SU-DHL-6 (cell line): ENCODE measurements at regions not wholly inside any gene's neighbourhood (a gene's known extent, or its start where the extent isn't known, plus 50 kb on each side); places are given as distances from the start of the nearest gene placed in this dataset.

Experiments used
- H2AFZ ChIP-seq: fragments of 200-600 bp; sonication (generic); 2 replicates; pipeline ENCODE4 v1.6.1; 2014; ENCODE audit warnings: low read depth, mild to moderate bottlenecking, moderate library complexity, mixed read lengths, antibody characterized with exemption, low read length; ENCODE audit not compliant: severe bottlenecking
- H3F3A ChIP-seq: fragments of 200-600 bp; shearing (Covaris generic); 2 replicates; pipeline ENCODE4 v1.6.0; 2016; ENCODE audit warnings: antibody characterized with exemption, mild to moderate bottlenecking; ENCODE audit not compliant: insufficient read depth
- H3K27ac ChIP-seq: fragments of 200-600 bp; sonication (generic); 2 replicates; pipeline ENCODE4 v1.5.1; 2016; ENCODE audit warnings: low read depth, mild to moderate bottlenecking, low read length, moderate library complexity, mixed read lengths
- H3K27me3 ChIP-seq: fragments of 200-600 bp; sonication (generic), shearing (Covaris generic); 2 replicates; pipeline ENCODE4 v1.6.0; 2014; ENCODE audit warnings: mild to moderate bottlenecking, low read length
- H3K36me3 ChIP-seq: fragments of 200-600 bp; sonication (generic); 2 replicates; pipeline ENCODE4 v1.6.1; 2014; ENCODE audit warnings: mild to moderate bottlenecking, low read length, mixed read lengths
- H3K4me2 ChIP-seq: fragments of 300-600, 200-600 bp; shearing (Covaris generic), sonication (generic); 2 replicates; pipeline ENCODE4 v1.6.0; 2014; ENCODE audit warnings: low read length, low read depth, mild to moderate bottlenecking; ENCODE audit not compliant: poor library complexity, severe bottlenecking
- H3K4me3 ChIP-seq: fragments of 200-600 bp; sonication (generic); 2 replicates; pipeline ENCODE4 v1.5.1; 2014; ENCODE audit warnings: antibody characterized with exemption, low read length, mild to moderate bottlenecking, mixed read lengths; ENCODE audit not compliant: insufficient read depth, poor library complexity, severe bottlenecking
- H3K79me2 ChIP-seq: fragments of 200-600 bp; sonication (generic); 2 replicates; pipeline ENCODE4 v1.6.1; 2014; ENCODE audit warnings: mild to moderate bottlenecking, low read length, moderate library complexity; ENCODE audit not compliant: insufficient read depth
- H3K9ac ChIP-seq: fragments of 200-600 bp; sonication (generic); 2 replicates; pipeline ENCODE4 v1.7.0; 2014; ENCODE audit warnings: mild to moderate bottlenecking, low read length
- H3K9me2 ChIP-seq: fragments of 200-600 bp; sonication (generic); replicated peaks from 2 replicates; pipeline ENCODE4 v1.6.1; 2014; ENCODE audit warnings: low read length; ENCODE audit not compliant: insufficient read depth
- H3K9me3 ChIP-seq: fragments of 200-600 bp; sonication (generic); 2 replicates; pipeline ENCODE4 v1.6.1; 2014; ENCODE audit warnings: low read length, mixed read lengths; ENCODE audit not compliant: insufficient read depth
- H4K20me1 ChIP-seq: fragments of 200-600 bp; sonication (generic); 2 replicates; pipeline ENCODE4 v1.6.1; 2014; ENCODE audit warnings: low read depth, mild to moderate bottlenecking, antibody characterized with exemption, low read length, moderate library complexity, mixed read lengths
- CTCF ChIP-seq: fragments of 200-600 bp; sonication (generic); IDR thresholded peaks from one replicate; pipeline ENCODE4 v1.5.1; 2017; ENCODE audit warnings: antibody characterized with exemption, mild to moderate bottlenecking, low read length, moderate library complexity; ENCODE audit not compliant: insufficient read depth, poor library complexity, severe bottlenecking
- EZH2phosphoT487 ChIP-seq: fragments of 200-600 bp; sonication (generic), shearing (Covaris generic); conservative IDR thresholded peaks from 2 replicates; pipeline ENCODE4 v1.6.1; 2018; ENCODE audit warnings: mild to moderate bottlenecking, antibody characterized with exemption, low read length, moderate library complexity, mixed read lengths

GRCh38 chr5:88653471-88653870 is 229.5 kb downstream of the MEF2C start:
- no peaks in the 10 kb centered on the region for H3K36me3 ChIP-seq
- no peak overlapping the region for H3K4me2 ChIP-seq
- no peak overlapping the region for H3K9ac ChIP-seq
- no peaks in the 10 kb centered on the region for H3K79me2 ChIP-seq
- no peak overlapping the region for H3K4me3 ChIP-seq
- H3K27ac ChIP-seq = no peak overlapping the region
- H3K9me2 ChIP-seq = no peaks in the 10 kb centered on the region
- no peak overlapping the region for H2AFZ ChIP-seq
- TF ChIP-seq EZH2phosphoT487 = no peak
- no peak for TF ChIP-seq CTCF
- H3K9me3 ChIP-seq = no peaks in the 10 kb centered on the region
- H4K20me1 ChIP-seq = no peaks in the 10 kb centered on the region
- H3K27me3 ChIP-seq = no peaks in the 10 kb centered on the region
- H3F3A ChIP-seq = 0 out of 2 replicates have a peak, but pooled peaks cover 3% of the 10 kb centered on the region

GRCh38 chr5:88647901-88648300 is 235.1 kb downstream of the MEF2C start:
- no peak overlapping the region for H3K9ac ChIP-seq
- H3K9me2 ChIP-seq = no peaks in the 10 kb centered on the region
- no peaks in the 10 kb centered on the region for H3K27me3 ChIP-seq
- H2AFZ ChIP-seq = no peak overlapping the region
- no peaks in the 10 kb centered on the region for H3K9me3 ChIP-seq
- no peaks in the 10 kb centered on the region for H3K36me3 ChIP-seq
- H3K4me3 ChIP-seq = no peak overlapping the region
- TF ChIP-seq CTCF (no peak), EZH2phosphoT487 (no peak)
- no peak overlapping the region for H3K27ac ChIP-seq
- H3K4me2 ChIP-seq = no peak overlapping the region
- H3F3A ChIP-seq = no peaks in the 10 kb centered on the region
- no peaks in the 10 kb centered on the region for H3K79me2 ChIP-seq
- H4K20me1 ChIP-seq = 0 out of 2 replicates have a peak, but pooled peaks cover 3% of the 10 kb centered on the region

GRCh38 chr5:88646866-88647265 is 236.1 kb downstream of the MEF2C start:
- Histone ChIP-seq H3K36me3 (no peaks in the 10 kb centered on the region), H3K79me2 (no peaks in the 10 kb centered on the region), H4K20me1 (0 out of 2 replicates have a peak, but pooled peaks cover 3% of the 10 kb centered on the region), H2AFZ (no peak overlapping the region), H3K9ac (no peak overlapping the region), H3K27ac (no peak overlapping the region), H3K9me3 (no peaks in the 10 kb centered on the region), H3K4me2 (no peak overlapping the region), H3F3A (no peaks in the 10 kb centered on the region), H3K9me2 (no peaks in the 10 kb centered on the region), H3K4me3 (no peak overlapping the region), H3K27me3 (no peaks in the 10 kb centered on the region)
- no peak for TF ChIP-seq CTCF
- no peak for TF ChIP-seq EZH2phosphoT487
